Gastroesophageal sphincter (tissue), 4 donors: ENCODE measurements at regions not wholly inside any gene's neighbourhood (a gene's known extent, or its start where the extent isn't known, plus 50 kb on each side); places are given as distances from the start of the nearest gene placed in this dataset.

ENCODE experiments used
- ATAC-seq: fragments of 150-250 bp; one replicate; pipeline ENCODE4 v1.9.1; 2016; ENCODE audit warnings: mild to moderate bottlenecking, moderate library complexity
- H3K27ac ChIP-seq, 4 donors: fragments of 200-600 bp; sonication (generic) in 3 of 4; 1 replicate in 3 of 4; 2 replicates in 1 of 4; pipeline ENCODE4 v1.5.1; 2016 to 2019
- H3K27me3 ChIP-seq: fragments of 200-600 bp; sonication (generic); one replicate; pipeline ENCODE4 v1.5.1; 2019
- H3K36me3 ChIP-seq, 2 donors: fragments of 200-600 bp; sonication (generic); one replicate each; pipeline ENCODE4 v1.5.1; 2019; ENCODE audit warnings: control low read depth in 1 of 2
- H3K4me1 ChIP-seq, 3 donors: fragments of 200-600 bp; sonication (generic); 1 replicate in 2 of 3; 2 replicates in 1 of 3; pipeline ENCODE4 v1.5.1; 2016 to 2019; ENCODE audit warnings: control low read depth in 2 of 3
- H3K4me3 ChIP-seq, 2 donors: fragments of 200-600 bp; sonication (generic); one replicate each; pipeline ENCODE4 v1.5.1; 2019; ENCODE audit warnings: mild to moderate bottlenecking in 1 of 2, moderate library complexity in 1 of 2
- H3K9me3 ChIP-seq, 3 donors: fragments of 200-600 bp; sonication (generic); one replicate each; pipeline ENCODE4 v1.5.1; 2017 to 2019; ENCODE audit warnings: control low read depth in 2 of 3
- EP300 ChIP-seq: sonication (generic); formaldehyde crosslinking; IDR thresholded peaks from one replicate; pipeline ENCODE4 v1.6.1; 2017; ENCODE audit warnings: antibody characterized with exemption, mild to moderate bottlenecking
- POLR2A ChIP-seq, 2 donors: fragments of 450-650 bp; IDR thresholded peaks; one replicate each; pipeline ENCODE4 v1.6.1; 2017; ENCODE audit warnings: antibody characterized with exemption in 2 of 2, mild to moderate bottlenecking in 2 of 2, moderate library complexity in 1 of 2
- POLR2AphosphoS5 ChIP-seq: sonication (generic); formaldehyde crosslinking; IDR thresholded peaks from one replicate; pipeline ENCODE4 v1.6.1; 2017; ENCODE audit warnings: antibody characterized with exemption
- WGBS, 2 donors: methylation state at CpG; one replicate each; pipeline ENCODE4 v1.1.5; 2018; ENCODE audit warnings: low coverage in 1 of 2; 5-methylcytosine and 5-hydroxymethylcytosine counted together
- TF ChIP-seq, protein P1 (sequence below), 4 experiments: fragments of 200-600 bp in 2 of 4; fragments of 450-650 bp in 2 of 4; sonication (generic) in 1 of 4; IDR thresholded peaks; one replicate each; pipeline ENCODE4 v1.5.1; 2017 to 2019; ENCODE audit warnings: antibody characterized with exemption in 4 of 4, mild to moderate bottlenecking in 2 of 4, moderate library complexity in 2 of 4

DNA sequence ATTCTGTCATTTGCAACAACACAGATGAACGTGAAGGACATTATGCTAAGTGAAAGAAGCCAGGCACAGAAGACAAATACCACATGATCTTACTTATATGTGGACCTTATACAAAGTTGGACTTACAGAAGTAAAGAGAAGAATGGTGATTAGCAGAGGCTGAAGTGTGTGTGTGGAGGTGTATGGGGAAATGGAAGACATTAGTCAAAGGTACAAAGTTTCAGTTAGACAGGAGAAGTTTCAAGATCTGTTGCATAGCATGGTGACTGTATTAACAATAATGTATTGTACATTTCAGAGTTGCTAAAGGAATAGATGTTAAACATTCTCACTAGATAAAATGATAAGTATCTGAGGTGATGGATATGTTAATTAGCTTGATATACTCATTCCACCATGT lies 124.4 kb upstream of the ADRA1D start:
- H3K36me3 ChIP-seq: no peaks in the 10 kb centered on the region
- ATAC-seq: no peak
- no peak for TF ChIP-seq POLR2A (IDR thresholded peaks at IDR 0.05)
- no peak for TF ChIP-seq EP300
- TF ChIP-seq POLR2AphosphoS5: no peak
- TF ChIP-seq, protein P1, sequence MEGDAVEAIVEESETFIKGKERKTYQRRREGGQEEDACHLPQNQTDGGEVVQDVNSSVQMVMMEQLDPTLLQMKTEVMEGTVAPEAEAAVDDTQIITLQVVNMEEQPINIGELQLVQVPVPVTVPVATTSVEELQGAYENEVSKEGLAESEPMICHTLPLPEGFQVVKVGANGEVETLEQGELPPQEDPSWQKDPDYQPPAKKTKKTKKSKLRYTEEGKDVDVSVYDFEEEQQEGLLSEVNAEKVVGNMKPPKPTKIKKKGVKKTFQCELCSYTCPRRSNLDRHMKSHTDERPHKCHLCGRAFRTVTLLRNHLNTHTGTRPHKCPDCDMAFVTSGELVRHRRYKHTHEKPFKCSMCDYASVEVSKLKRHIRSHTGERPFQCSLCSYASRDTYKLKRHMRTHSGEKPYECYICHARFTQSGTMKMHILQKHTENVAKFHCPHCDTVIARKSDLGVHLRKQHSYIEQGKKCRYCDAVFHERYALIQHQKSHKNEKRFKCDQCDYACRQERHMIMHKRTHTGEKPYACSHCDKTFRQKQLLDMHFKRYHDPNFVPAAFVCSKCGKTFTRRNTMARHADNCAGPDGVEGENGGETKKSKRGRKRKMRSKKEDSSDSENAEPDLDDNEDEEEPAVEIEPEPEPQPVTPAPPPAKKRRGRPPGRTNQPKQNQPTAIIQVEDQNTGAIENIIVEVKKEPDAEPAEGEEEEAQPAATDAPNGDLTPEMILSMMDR (IDR thresholded peaks at IDR 0.05): no peak
- H3K4me1 ChIP-seq: no peaks in the 10 kb centered on the region
- no peak overlapping the region for H3K4me3 ChIP-seq
- H3K9me3 ChIP-seq: no peaks in the 10 kb centered on the region
- no peak overlapping the region for H3K27ac ChIP-seq
- 94% methylated on average over 1 of the region's 1 CpG; no CpG with 5 or more reads in 1 of the 2 donors for WGBS, 2 donors
- H3K27me3 ChIP-seq: no peaks in the 10 kb centered on the region

DNA sequence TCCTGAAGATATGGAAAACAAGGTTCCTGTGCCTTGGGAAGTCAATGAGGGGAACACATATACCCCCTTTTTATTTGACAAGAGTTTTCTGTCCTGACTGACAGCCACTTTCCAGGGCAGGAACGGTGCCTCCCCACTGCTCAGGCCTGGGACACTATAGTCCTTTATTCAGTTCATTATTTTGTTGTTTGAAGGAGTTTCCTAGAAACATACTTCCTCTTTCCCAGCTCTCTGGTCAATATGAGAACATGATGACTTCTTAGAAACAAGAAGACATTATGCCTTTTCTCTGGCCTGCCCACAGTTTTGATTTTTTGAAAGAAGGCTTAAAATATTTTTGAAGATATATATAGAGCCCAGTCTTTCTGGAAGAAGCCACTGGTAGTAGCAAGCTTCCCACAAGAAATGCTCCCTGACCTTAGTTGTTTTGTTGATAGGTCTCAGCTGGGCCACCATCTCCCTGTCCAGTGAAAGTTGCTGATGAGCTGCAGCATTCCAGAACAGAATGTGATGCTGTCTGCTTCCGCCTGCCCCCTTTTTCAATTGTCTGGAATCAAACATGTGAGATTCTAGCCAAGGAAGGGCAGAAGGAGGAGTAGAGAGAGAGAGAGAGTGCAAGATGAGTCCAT lies 122.7 kb upstream of the ADRA1D start:
- H3K27me3 ChIP-seq: no peaks in the 10 kb centered on the region
- H3K27ac ChIP-seq: no peak overlapping the region
- H3K4me1 ChIP-seq: no peaks in the 10 kb centered on the region
- no peaks in the 10 kb centered on the region for H3K9me3 ChIP-seq
- WGBS, 2 donors: 44 to 61% methylated on average over 1 to 2 of the region's 2 CpGs
- ATAC-seq: no peak
- no peak for TF ChIP-seq EP300
- TF ChIP-seq, protein P1 (IDR thresholded peaks at IDR 0.05): no peak
- no peak for TF ChIP-seq POLR2A (IDR thresholded peaks at IDR 0.05)
- TF ChIP-seq POLR2AphosphoS5: no peak
- no peaks in the 10 kb centered on the region for H3K36me3 ChIP-seq
- no peak overlapping the region for H3K4me3 ChIP-seq

DNA sequence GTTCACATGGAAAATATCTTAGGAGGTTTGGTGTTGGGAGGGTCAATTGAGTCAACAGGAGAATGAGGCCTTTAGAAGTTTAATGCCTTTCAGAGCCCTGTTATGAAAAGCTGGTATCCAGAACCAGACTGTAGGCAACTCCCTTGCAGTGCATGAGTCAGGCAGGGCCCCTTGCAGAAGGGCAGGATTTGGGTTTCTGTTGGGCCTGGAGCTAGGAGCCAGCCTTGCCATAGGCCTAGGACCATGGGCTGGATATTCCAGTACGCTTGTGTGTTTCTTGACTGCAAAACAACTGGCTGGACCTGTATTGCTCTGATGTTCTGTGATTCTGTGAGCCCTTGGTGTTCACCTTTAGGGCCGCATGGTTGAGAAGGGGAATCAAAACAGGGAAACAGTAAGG lies 121.8 kb upstream of the ADRA1D start:
- Histone ChIP-seq H3K27me3 (no peaks in the 10 kb centered on the region), H3K27ac (no peak overlapping the region), H3K9me3 (no peaks in the 10 kb centered on the region), H3K4me3 (no peak overlapping the region), H3K4me1 (no peaks in the 10 kb centered on the region), H3K36me3 (no peaks in the 10 kb centered on the region)
- 86% methylated on average over 2 of the region's 2 CpGs; no CpG with 5 or more reads in 1 of the 2 donors for WGBS, 2 donors
- TF ChIP-seq EP300 (no peak), POLR2A (IDR thresholded peaks at IDR 0.05) (no peak), POLR2AphosphoS5 (no peak)
- TF ChIP-seq, protein P1 (IDR thresholded peaks at IDR 0.05): no peak
- ATAC-seq: no peak

DNA sequence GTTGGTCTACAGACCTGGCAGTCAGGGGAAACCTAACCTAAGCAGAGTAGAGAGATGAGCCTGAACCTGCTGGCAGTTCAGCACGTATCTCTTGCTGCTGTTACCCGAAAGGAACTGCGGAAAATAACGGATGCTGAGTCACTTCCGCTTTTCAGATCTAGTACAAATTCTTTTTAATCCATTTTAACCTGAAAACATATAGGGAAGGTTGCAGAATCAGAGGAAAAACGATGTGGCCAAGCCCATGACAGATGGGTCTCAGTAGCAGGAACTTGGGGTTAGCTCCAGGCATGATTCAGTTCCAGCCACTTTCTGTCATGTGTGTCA lies 120.7 kb upstream of the ADRA1D start:
- Histone ChIP-seq H3K9me3 (no peaks in the 10 kb centered on the region), H3K27me3 (no peaks in the 10 kb centered on the region), H3K4me3 (no peak overlapping the region), H3K36me3 (no peaks in the 10 kb centered on the region), H3K4me1 (no peaks in the 10 kb centered on the region), H3K27ac (no peak overlapping the region)
- WGBS, 2 donors: 62 to 75% methylated on average over 4 to 6 of the region's 6 CpGs
- TF ChIP-seq EP300: no peak
- TF ChIP-seq, protein P1 (IDR thresholded peaks at IDR 0.05): no peak
- no peak for TF ChIP-seq POLR2AphosphoS5
- TF ChIP-seq POLR2A (IDR thresholded peaks at IDR 0.05): no peak
- no peak for ATAC-seq

DNA sequence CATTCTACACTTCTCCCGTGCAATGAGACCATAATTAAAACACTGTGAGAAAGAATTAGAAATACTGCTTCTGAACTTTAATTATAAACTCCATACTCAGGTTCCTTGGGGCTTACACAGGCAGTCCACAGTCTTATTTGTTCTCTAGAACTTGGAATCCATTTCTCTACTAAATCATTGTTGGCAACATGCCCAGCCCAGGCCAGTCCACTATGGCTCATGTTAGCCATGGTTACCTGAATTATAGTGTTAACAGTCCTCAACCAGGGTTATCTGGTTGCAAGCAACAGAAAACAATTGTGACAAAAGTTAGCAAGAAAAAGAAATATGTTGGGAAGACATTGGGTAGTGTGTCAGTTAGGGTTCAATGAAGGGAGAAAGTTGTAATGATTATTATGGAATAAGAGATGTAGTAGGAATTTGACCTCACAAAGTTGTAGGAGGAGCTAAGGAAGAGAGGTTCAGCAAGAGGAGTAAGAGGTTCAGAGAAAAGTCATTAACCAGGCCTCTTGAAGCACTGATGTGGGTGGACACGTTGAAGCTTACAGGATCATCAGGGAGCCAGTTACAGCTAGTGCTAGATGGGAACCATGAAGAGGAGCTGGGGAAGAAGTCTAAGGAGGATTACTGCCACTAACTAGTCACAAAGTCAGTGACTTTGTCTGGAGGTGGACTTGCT lies 120.2 kb upstream of the ADRA1D start:
- H3K4me1 ChIP-seq: no peaks in the 10 kb centered on the region
- no peak overlapping the region for H3K27ac ChIP-seq
- TF ChIP-seq POLR2AphosphoS5: no peak
- TF ChIP-seq POLR2A (IDR thresholded peaks at IDR 0.05): no peak
- TF ChIP-seq, protein P1 (IDR thresholded peaks at IDR 0.05): no peak
- TF ChIP-seq EP300: no peak
- no peaks in the 10 kb centered on the region for H3K36me3 ChIP-seq
- no peak for ATAC-seq
- 69 to 89% methylated on average over 2 of the region's 2 CpGs for WGBS, 2 donors
- no peaks in the 10 kb centered on the region for H3K27me3 ChIP-seq
- no peaks in the 10 kb centered on the region for H3K9me3 ChIP-seq
- no peak overlapping the region for H3K4me3 ChIP-seq
